CD8-positive, alpha-beta memory T cell (primary cell): ENCODE measurements at regions not wholly inside any gene's neighbourhood (a gene's known extent, or its start where the extent isn't known, plus 50 kb on each side); places are given as distances from the start of the nearest gene placed in this dataset.

Experiments used
- CTCF ChIA-PET: fragments of 350-600 bp; sonication (Branson Sonifier 250); formaldehyde crosslinking; loops from one replicate; lab custom pipeline; 2021; ENCODE audit warnings: antibody characterized with exemption; lab: Charles Lee
- POLR2A ChIA-PET: fragments of 350-600 bp; sonication (Branson Sonifier 250); formaldehyde crosslinking; loops from one replicate; lab custom pipeline; 2021; ENCODE audit warnings: antibody characterized with exemption; lab: Charles Lee
- DNase-seq, 5 donors: peaks; one replicate each; pipeline versions ENCODE4 v3.0.0 to v3.0.0-alpha.2; 2020 to 2022; ENCODE audit warnings: mixed read lengths in 1 of 5
- H3K27ac ChIP-seq: one replicate; pipeline ENCODE4 v1.7.0; 2013; ENCODE audit warnings: low read depth, mild to moderate bottlenecking, low read length, moderate library complexity
- H3K27me3 ChIP-seq: 2 replicates; pipeline ENCODE4 v1.7.0; 2013; ENCODE audit warnings: low read length, mild to moderate bottlenecking; ENCODE audit not compliant: insufficient read depth, poor library complexity, severe bottlenecking
- H3K36me3 ChIP-seq: 2 replicates; pipeline ENCODE4 v1.7.0; 2013; ENCODE audit warnings: mild to moderate bottlenecking, low read length, moderate library complexity; ENCODE audit not compliant: insufficient read depth
- H3K4me1 ChIP-seq: 2 replicates; pipeline ENCODE4 v1.7.0; 2013; ENCODE audit warnings: mild to moderate bottlenecking, low read length, moderate library complexity; ENCODE audit not compliant: insufficient read depth
- H3K4me3 ChIP-seq: 2 replicates; pipeline ENCODE4 v1.7.0; 2013; ENCODE audit warnings: mild to moderate bottlenecking, low read length
- H3K9me3 ChIP-seq: 2 replicates; pipeline ENCODE4 v1.7.0; 2013; ENCODE audit warnings: mild to moderate bottlenecking, low read length
- H3K27ac Mint-ChIP-seq, 8 donors: one replicate each; pipeline ENCODE4 v1.8.0; 2020 to 2021; ENCODE audit warnings: mixed read lengths in 8 of 8, mild to moderate bottlenecking in 6 of 8, inconsistent platforms in 3 of 8, moderate library complexity in 3 of 8
- H3K27me3 Mint-ChIP-seq, 2 donors: one replicate each; pipeline ENCODE4 v1.8.0; 2020 to 2021; ENCODE audit warnings: mixed read lengths in 2 of 2, mild to moderate bottlenecking in 1 of 2, moderate library complexity in 1 of 2
- H3K36me3 Mint-ChIP-seq, 3 donors: one replicate each; pipeline ENCODE4 v1.8.0; 2020 to 2021; ENCODE audit warnings: mixed read lengths in 3 of 3, inconsistent platforms in 1 of 3, mild to moderate bottlenecking in 1 of 3
- H3K4me1 Mint-ChIP-seq, 3 donors: one replicate each; pipeline ENCODE4 v1.8.0; 2020 to 2021; ENCODE audit warnings: mixed read lengths in 3 of 3, inconsistent platforms in 1 of 3, mild to moderate bottlenecking in 1 of 3
- H3K4me3 Mint-ChIP-seq, 7 donors: one replicate each; pipeline ENCODE4 v1.8.0; 2020 to 2021; ENCODE audit warnings: mixed read lengths in 7 of 7, mild to moderate bottlenecking in 6 of 7, moderate library complexity in 4 of 7, inconsistent platforms in 2 of 7
- H3K9me3 Mint-ChIP-seq, 5 donors: one replicate each; pipeline ENCODE4 v1.8.0; 2020 to 2022; ENCODE audit warnings: mixed read lengths in 5 of 5, mild to moderate bottlenecking in 3 of 5, moderate library complexity in 2 of 5, inconsistent platforms in 1 of 5

GRCh38 chr10:69738858-69739435 lies 62.8 kb upstream of the COL13A1 start:
- Mint-ChIP-seq H3K4me3 (no peak overlapping the region), H3K4me1 (peaks cover 7 to 10% (median 10%) of the 10 kb centered on the region in 3 donors), H3K27me3 (peaks cover 8 to 26% of the 10 kb centered on the region in 2 donors), H3K9me3 (no peaks in the 10 kb centered on the region), H3K27ac (no peak overlapping the region), H3K36me3 (no peaks in the 10 kb centered on the region)
- Histone ChIP-seq H3K27ac (no peak overlapping the region), H3K4me1 (no peaks in the 10 kb centered on the region), H3K36me3 (no peaks in the 10 kb centered on the region), H3K9me3 (no peaks in the 10 kb centered on the region), H3K27me3 (no peaks in the 10 kb centered on the region), H3K4me3 (no peak overlapping the region)
- CTCF ChIA-PET = no interaction called here
- DNase-seq = peak in 1 of 5 donors; percentile 33
- POLR2A ChIA-PET = no interaction called here

GRCh38 chr10:69739634-69740033 lies 62.1 kb upstream of the COL13A1 start:
- H3K36me3 ChIP-seq = no peaks in the 10 kb centered on the region
- no peaks in the 10 kb centered on the region for H3K4me1 ChIP-seq
- ChIA-PET CTCF (no interaction called here), POLR2A (no interaction called here)
- no peaks in the 10 kb centered on the region for H3K9me3 ChIP-seq
- H3K27me3 ChIP-seq = no peaks in the 10 kb centered on the region
- Mint-ChIP-seq H3K9me3 (no peaks in the 10 kb centered on the region), H3K27me3 (peaks cover 8 to 30% of the 10 kb centered on the region in 2 donors), H3K27ac (no peak overlapping the region), H3K4me3 (no peak overlapping the region), H3K4me1 (peaks cover 3 to 4% (median 4%) of the 10 kb centered on the region in 3 donors), H3K36me3 (no peaks in the 10 kb centered on the region)
- no peak overlapping the region for H3K4me3 ChIP-seq
- peak in 1 of 5 donors; percentile 17 for DNase-seq
- H3K27ac ChIP-seq = no peak overlapping the region

GRCh38 chr10:69740126-69740525 lies 61.6 kb upstream of the COL13A1 start:
- peak in 1 of 5 donors; percentile 23 for DNase-seq
- Histone ChIP-seq H3K36me3 (no peaks in the 10 kb centered on the region), H3K27me3 (no peaks in the 10 kb centered on the region), H3K4me3 (no peak overlapping the region), H3K4me1 (no peaks in the 10 kb centered on the region), H3K9me3 (no peaks in the 10 kb centered on the region), H3K27ac (no peak overlapping the region)
- Mint-ChIP-seq H3K36me3 (no peaks in the 10 kb centered on the region), H3K27ac (no peak overlapping the region), H3K27me3 (peaks cover 8 to 35% of the 10 kb centered on the region in 2 donors), H3K9me3 (no peaks in the 10 kb centered on the region), H3K4me3 (no peak overlapping the region), H3K4me1 (peaks cover 0 to under 1% (median 0%) of the 10 kb centered on the region in 3 donors)
- ChIA-PET CTCF (no interaction called here), POLR2A (no interaction called here)

- ChIA-PET POLR2A (no interaction called here), CTCF (no interaction called here)
- H3K27me3 ChIP-seq = no peaks in the 10 kb centered on the region
- no peaks in the 10 kb centered on the region for H3K36me3 Mint-ChIP-seq
- H3K27ac ChIP-seq = no peak overlapping the region
- no peaks in the 10 kb centered on the region for H3K4me1 ChIP-seq
- peaks cover 0 to 4% (median 0%) of the 10 kb centered on the region in 3 donors for H3K4me1 Mint-ChIP-seq
- DNase-seq = no peak
- H3K27me3 Mint-ChIP-seq = peaks cover 8 to 39% of the 10 kb centered on the region in 2 donors
- no peaks in the 10 kb centered on the region for H3K36me3 ChIP-seq
- H3K9me3 Mint-ChIP-seq = no peaks in the 10 kb centered on the region
- H3K27ac Mint-ChIP-seq = no peak overlapping the region
- H3K9me3 ChIP-seq = no peaks in the 10 kb centered on the region
- H3K4me3 Mint-ChIP-seq = no peak overlapping the region
- no peak overlapping the region for H3K4me3 ChIP-seq
Measured at GRCh38 chr10:69741252-69741651, 60.5 kb upstream of the COL13A1 start.

- Histone ChIP-seq H3K36me3 (no peaks in the 10 kb centered on the region), H3K4me3 (no peak overlapping the region), H3K27ac (no peak overlapping the region), H3K9me3 (no peaks in the 10 kb centered on the region), H3K4me1 (no peaks in the 10 kb centered on the region), H3K27me3 (no peaks in the 10 kb centered on the region)
- DNase-seq = no peak
- ChIA-PET POLR2A (no interaction called here), CTCF (no interaction called here)
- no peaks in the 10 kb centered on the region for H3K9me3 Mint-ChIP-seq
- peaks cover 0 to 4% (median 0%) of the 10 kb centered on the region in 3 donors for H3K4me1 Mint-ChIP-seq
- H3K27me3 Mint-ChIP-seq = peaks cover 8 to 43% of the 10 kb centered on the region in 2 donors
- no peak overlapping the region for H3K4me3 Mint-ChIP-seq
- no peaks in the 10 kb centered on the region for H3K36me3 Mint-ChIP-seq
- no peak overlapping the region for H3K27ac Mint-ChIP-seq
Measured at GRCh38 chr10:69741671-69742355, 59.9 kb upstream of the COL13A1 start.

- ChIA-PET CTCF (no interaction called here), POLR2A (no interaction called here)
- no peaks in the 10 kb centered on the region for H3K9me3 Mint-ChIP-seq
- H3K4me3 Mint-ChIP-seq = no peak overlapping the region
- Histone ChIP-seq H3K36me3 (no peaks in the 10 kb centered on the region), H3K9me3 (no peaks in the 10 kb centered on the region), H3K27ac (no peak overlapping the region), H3K4me3 (no peak overlapping the region), H3K4me1 (no peaks in the 10 kb centered on the region), H3K27me3 (no peaks in the 10 kb centered on the region)
- H3K27me3 Mint-ChIP-seq = peaks cover 10 to 46% of the 10 kb centered on the region in 2 donors
- no peaks in the 10 kb centered on the region for H3K36me3 Mint-ChIP-seq
- DNase-seq = no peak
- no peak overlapping the region for H3K27ac Mint-ChIP-seq
- peaks cover 0 to 4% (median 0%) of the 10 kb centered on the region in 3 donors for H3K4me1 Mint-ChIP-seq
Measured at GRCh38 chr10:69742356-69742695, 59.4 kb upstream of the COL13A1 start.

- Histone ChIP-seq H3K27ac (no peak overlapping the region), H3K27me3 (no peaks in the 10 kb centered on the region), H3K4me3 (no peak overlapping the region), H3K4me1 (no peaks in the 10 kb centered on the region), H3K36me3 (no peaks in the 10 kb centered on the region), H3K9me3 (no peaks in the 10 kb centered on the region)
- no peak overlapping the region for H3K27ac Mint-ChIP-seq
- peaks cover 0 to 4% (median 0%) of the 10 kb centered on the region in 3 donors for H3K4me1 Mint-ChIP-seq
- no peaks in the 10 kb centered on the region for H3K36me3 Mint-ChIP-seq
- H3K27me3 Mint-ChIP-seq = peaks cover 10 to 46% of the 10 kb centered on the region in 2 donors
- CTCF ChIA-PET = no interaction called here
- H3K9me3 Mint-ChIP-seq = no peaks in the 10 kb centered on the region
- no peak overlapping the region for H3K4me3 Mint-ChIP-seq
- DNase-seq = peak in 1 of 5 donors; percentile 8
- POLR2A ChIA-PET = no interaction called here
Measured at GRCh38 chr10:69742928-69743602, 58.6 kb upstream of the COL13A1 start.

GRCh38 chr10:69744971-69745370 lies 56.7 kb upstream of the COL13A1 start:
- Histone ChIP-seq H3K27ac (no peak overlapping the region), H3K27me3 (no peaks in the 10 kb centered on the region), H3K4me3 (no peak overlapping the region), H3K36me3 (no peaks in the 10 kb centered on the region), H3K9me3 (no peaks in the 10 kb centered on the region), H3K4me1 (no peaks in the 10 kb centered on the region)
- CTCF ChIA-PET = no interaction called here
- peaks cover 15 to 53% of the 10 kb centered on the region in 2 donors for H3K27me3 Mint-ChIP-seq
- no peaks in the 10 kb centered on the region for H3K9me3 Mint-ChIP-seq
- peak overlapping the region in 1 of 8 donors; percentile 48 for H3K27ac Mint-ChIP-seq
- no peak for DNase-seq
- peaks cover 0 to 4% (median 0%) of the 10 kb centered on the region in 3 donors for H3K4me1 Mint-ChIP-seq
- H3K4me3 Mint-ChIP-seq = no peak overlapping the region
- POLR2A ChIA-PET = no interaction called here
- no peaks in the 10 kb centered on the region for H3K36me3 Mint-ChIP-seq
